GM19452 (cell line): ENCODE measurements at regions not wholly inside any gene's neighbourhood (a gene's known extent, or its start where the extent isn't known, plus 50 kb on each side); places are given as distances from the start of the nearest gene placed in this dataset.
"Not testable (repeated sequence)": the region's sequence is repeated elsewhere in the genome, so short reads cannot be mapped to it uniquely, and the experiment has no call there.

Experiments
- ATAC-seq: cut with Tn5 transposase; IDR thresholded peaks from one replicate; pipeline ENCODE4 v1.9.1; 2021; ENCODE audit not compliant: unreplicated experiment

DNA sequence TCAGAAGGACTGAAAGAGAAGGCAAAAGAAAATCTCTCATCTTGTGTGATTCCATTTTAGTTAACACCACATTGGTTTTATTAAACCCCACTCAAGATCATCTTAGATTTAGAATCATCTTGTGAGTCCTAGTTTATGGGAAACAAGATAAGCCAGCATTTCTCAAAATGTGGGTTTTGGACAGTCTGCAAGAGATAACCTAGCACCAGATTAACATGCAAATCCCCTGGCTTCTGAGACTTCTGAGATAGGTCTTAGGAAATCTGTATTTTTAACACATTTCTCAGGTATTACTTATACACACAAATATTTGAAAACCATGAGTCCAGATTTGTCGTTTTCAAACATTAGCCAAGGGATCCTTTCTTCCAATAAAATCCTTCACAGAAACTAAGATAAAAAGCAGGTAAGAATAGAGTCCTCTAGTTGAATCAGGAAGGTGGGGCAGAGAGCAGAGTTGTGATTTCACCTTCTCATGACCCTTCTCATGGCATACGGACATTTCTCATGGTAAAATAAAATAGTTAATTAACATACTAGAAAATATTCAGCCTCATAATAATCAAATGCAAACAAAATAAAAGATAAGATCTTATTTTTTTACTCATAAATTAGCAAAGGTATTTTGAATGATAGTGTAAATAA is 287.2 kb upstream of the FN1 start:
- ATAC-seq = no peak

DNA sequence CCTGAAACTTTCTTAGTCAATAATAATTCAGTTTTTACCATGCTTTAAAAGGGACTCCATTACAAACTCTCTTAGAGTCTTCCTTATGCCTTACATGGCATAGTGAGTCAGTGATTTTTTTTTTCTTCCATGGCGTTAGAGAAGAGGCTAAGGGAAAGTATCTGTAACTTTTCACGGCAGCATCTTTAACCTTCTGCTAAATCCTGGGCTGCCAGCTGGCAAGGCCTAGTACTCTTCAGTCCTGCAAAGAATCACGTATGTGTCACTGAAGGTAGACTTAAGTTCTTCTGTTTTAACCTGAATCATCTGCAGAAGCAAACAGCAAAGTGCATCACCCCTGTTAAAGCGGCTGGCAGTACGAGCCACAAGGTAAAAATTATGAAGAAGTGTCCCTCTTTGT is 286.3 kb upstream of the FN1 start:
- ATAC-seq = no peak

DNA sequence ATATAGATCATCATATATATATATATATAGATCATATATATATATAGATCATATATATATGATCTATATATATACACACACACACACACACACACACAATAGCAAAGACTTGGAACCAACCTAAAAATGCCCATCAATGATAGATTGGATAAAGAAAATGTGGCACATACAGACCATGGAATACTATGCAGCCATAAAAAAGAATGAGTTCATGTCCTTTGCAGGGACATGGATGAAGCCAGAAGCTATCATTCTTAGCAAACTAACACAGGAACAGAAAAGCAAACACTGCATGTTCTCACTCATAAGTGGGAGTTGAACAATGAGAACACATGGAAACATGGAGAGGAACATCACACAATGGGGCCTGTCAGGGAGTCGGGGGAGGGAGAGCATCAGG is 285.6 kb upstream of the FN1 start:
- ATAC-seq = not testable (repeated sequence)

DNA sequence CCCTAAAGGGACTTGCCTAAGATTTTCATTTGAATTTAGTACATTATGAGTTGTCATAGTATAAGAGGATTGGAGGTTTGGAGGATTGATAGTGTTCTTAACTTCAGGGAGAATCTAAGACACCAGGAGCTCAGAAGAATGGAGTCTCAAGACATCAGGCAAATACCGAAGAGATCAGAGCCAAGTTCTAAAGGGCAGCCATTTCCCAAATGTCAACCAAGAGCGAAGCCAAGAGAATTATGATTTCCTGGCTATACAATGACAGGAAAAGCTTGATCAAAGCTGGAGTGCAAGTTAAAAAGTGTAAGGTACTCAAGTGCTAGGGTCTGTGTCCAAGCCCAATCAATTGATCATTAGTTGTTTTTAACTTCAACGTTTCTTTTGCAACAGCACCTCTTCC is 283.0 kb upstream of the FN1 start:
- no peak for ATAC-seq

DNA sequence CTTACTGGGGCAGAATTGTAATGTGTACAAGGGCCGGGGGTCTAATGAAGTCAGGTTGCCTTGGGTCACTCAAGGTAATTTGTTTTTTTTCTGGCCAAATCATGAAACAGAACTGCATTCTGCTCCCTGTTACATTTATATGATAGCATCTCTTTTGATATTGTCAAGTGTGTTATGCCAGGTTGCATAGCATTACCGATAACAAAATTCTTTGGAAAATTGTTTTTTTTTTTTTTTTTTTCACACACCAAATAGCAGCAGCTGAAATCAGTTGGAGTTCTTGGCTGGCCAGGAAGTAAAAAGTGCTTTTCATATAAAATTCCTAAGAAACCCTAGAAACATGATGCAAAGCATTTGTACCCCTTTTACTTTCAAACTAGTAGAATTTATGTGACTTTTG is 282.6 kb upstream of the FN1 start:
- ATAC-seq = no peak

DNA sequence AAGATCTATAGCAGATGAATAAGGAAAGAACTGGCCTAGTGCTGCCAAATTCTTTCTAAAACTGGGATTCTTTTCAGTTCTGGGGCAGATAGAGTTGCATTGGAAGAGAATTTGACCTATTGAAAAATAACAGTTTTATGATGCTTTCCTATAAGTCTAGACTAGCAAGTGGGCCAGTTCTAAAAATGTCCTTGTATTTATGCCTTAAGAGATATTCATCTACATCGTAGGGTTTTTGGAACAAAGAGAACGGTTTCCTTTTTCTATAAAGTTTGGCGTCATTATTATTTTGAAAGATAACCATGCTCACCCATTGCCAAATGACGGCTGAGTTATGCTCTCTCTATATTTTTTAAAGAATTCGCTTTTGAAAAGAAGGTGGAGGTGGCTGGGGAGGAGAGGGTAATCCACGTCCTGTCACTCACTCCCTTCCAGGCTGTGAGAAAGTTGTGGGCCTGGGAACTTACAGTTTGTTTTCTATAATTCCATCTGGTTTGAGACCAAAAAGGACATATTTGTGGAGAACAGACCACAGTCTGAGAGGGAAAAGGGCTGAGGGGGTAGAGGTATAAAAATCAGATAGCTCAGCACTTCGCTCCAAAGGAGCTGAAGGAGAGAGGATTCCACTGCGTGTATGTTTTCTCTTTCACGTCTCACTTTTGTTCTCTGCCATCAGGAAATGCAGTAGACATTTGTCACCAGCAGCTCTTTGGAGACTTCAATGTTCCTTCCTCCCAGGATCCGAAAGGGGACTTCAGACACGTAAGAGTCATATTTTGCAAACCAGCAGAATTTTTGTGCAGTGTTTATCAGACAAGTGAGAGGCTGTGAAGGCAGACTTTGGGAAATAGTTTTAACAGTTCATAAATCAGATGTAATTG is 281.9 kb upstream of the FN1 start:
- ATAC-seq = no peak

DNA sequence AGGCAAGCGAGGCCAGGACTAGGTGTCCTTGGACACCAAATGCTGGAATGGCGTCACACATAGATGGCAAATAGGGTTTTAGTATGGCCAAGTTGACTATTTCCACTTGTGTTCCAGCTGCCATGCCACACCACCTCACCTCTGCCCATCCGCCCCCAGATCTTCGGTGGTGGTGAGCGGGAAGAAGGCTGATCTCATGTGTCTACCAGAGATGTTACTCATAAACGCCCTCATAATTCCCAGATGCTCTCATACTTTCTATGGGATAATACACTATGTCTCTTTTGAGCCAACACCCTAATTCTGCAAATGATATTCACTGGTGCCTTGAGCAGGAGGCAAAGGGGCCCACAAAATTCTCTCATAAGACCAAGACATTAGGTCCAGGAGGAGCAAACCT is 281.1 kb upstream of the FN1 start:
- no peak for ATAC-seq

DNA sequence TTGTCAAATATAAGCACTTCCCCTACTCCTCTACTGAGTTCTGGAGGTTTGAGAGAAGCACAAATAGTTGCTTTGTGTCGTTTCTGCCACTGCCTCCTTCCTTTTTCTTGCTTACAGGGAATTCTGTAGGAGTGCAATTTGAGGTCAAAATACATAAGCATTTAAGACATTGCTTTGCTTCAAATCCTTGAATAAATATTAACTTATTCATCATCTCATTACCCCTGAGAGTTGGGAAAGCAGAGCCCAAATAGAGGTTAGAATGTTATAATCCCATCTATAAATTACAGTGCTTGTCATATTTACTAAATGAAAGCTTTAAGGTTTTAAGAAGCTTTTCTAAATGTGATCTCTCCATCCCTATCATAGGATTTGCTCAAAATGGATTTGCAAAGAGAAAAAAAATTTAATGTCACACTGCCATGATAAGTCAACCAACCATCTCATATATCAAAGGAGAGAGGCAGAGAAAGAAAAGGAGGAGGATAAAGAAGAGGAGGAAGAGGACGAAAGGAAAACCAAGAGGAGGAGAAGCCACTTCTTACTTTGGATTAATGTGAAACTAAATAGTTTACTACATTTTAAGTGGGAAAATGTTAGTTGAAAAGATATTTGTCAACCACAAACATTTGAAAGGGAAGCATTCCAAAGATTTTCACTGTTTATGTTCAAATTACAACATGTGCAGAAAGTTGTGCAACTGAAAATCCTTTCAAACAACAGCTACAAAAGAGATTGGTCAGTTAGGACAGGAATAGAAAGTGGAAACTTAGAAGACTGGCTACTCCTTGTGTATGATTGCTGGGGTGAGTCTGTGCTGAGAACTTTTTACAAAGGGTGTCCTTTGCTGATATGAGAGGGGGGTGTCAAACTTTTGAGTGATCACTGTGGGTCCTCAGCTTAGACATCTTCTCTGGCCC is 277.3 kb upstream of the FN1 start:
- ATAC-seq = no peak

DNA sequence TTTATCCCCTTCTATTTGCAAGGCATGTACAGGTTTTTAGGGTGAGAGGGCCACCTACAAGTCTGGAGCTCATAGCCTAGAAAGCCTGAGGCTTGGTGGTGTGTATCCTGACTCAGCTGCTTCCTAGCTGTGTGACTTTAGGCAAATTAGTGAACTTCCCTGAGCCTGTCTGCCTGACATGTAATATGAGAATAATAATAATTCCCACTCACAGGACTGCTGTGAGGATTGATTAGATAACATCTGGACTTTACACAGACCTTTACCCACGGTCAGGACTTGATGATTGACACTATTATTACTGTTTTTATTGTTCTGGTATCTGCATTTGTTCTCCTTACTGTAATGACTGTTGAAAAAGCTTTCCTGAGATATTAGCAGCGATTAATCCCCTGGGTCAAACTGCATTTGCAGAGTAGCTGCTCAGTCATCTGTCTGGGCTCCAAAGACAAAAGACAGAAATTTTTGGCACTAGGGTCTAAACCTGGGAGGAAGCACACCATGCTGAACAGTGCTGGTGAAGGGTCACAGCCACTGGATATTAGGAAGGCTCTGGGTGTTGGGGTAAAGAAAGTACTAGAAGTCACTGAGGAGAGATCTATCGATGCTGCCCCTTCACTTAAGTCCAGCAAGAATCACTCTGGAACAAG is 276.5 kb upstream of the FN1 start:
- no peak for ATAC-seq

DNA sequence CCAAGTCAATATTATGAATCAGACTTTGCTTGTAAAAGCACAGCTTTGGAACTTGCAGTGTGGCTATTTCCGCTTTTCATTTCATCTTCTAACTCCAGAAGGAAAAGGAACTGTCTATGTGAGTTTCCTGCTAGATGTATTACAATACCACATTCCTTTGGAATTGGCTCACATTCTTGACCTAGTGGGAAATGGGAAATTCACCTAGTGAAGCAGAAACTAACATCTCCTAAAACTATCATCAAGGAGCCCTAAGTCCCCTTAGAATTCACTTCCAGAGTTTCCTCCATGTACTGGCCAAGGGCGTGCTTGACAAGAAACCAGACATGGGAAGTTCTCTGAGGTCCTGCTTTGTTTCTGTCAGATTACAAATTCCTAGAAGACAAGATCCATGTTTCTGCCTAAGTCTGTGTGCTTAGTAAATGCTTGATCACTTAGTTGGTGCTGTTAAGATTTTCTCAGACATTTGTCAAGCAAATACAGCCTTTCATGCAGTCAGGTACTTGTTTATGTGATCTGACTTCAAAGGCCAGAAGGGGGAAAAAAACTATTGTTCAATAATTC is 275.7 kb upstream of the FN1 start:
- ATAC-seq = no peak

DNA sequence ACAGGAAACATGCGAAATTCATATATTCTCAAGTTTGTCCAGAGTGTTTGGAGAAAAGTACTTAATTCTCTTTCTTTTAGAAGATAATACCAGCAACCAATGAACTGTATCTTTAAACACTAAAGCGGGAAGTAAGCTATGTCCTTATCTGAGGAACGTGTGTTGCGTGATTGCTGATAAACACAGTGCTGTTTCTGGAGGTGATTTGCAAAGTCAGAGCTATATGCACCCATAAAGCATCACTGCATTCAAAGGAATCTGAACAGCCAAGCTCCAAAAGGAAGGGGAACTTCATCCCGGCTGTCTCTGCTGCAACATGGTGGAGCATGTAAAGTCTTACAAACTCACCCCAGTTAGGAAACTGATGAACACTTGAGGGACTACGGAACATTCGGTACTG is 271.7 kb upstream of the FN1 start:
- no peak for ATAC-seq

DNA sequence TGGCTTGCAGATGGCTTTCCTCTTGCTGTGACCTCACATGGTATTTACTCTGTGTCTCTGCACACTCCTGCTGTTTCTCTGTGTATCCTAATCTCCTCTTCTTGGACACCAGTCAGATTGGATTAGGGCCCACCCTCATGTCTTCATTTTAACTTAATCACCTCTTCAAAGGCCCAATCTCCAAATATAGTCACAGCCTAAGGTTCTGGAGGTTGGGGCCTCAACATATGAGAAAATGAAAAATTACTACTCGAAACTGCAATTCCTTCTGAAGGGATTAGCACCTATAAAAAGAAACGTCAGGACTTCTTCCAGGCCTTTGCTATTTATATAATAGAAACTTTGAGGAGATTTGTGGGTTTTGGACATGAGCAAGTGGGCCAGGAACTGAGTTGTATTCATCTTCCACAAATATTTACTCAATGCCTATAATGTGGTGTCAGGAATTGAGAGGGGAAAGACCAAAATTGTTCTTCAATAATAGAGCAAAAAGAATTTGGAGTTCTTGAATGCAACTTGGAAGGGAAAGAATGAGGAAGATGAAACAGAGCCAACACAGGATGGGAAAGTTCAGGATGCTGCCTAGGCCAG is 270.0 kb upstream of the FN1 start:
- ATAC-seq = no peak

DNA sequence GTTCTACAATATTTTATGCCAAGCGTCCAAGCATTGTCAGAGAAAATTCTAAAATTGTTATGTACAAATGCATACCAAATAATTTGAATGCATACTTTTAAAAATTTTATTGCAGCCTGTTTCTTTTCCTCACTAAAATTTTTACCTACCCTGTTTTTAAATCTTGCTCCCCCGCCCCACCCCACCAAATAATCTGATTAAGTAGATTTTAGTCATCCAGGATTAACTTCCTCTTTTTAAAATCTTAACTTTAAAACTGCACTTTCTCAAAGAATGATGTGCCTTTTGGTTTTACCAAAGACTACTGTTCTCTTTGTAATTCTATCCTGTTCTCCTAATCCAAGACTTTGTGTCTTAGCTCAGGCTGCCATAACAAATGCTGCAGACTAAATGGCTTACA is 269.4 kb upstream of the FN1 start:
- ATAC-seq = no peak

DNA sequence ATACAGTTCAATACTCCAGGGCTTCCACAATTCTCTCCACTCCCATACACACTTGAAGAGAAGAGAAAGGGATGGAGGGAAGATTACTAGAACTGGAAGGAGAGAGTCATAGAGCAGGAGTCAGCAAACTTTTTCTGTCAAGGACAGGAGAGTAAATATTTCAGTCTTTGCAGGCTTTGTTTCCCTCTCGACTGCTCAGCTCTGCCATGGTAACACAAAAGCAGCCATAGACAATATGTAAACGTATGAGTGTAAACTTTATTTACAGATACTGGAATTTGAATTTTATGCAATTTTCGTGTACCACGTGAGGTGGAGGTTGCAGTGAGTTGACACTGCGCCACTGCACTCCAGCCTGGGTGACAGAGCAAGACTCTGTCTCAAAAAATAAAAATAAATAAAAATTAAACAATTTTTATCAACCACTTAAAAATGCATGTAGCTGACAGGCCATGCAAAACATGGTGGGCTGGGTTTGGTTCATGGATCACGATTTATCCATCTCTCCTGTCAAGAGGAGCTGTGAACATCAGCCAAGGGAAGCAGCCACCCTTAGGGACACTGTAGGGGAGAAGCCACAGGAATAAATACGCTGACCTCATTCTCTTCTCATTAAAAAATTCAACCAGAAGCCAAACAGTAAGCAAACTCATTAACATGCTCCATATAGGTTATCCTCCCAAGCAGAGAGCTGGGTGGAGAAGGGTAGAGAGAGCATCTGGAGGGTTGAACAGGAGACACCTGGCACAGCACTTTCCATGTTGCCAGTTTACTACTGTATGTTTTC is 266.4 kb upstream of the FN1 start:
- ATAC-seq = no peak

DNA sequence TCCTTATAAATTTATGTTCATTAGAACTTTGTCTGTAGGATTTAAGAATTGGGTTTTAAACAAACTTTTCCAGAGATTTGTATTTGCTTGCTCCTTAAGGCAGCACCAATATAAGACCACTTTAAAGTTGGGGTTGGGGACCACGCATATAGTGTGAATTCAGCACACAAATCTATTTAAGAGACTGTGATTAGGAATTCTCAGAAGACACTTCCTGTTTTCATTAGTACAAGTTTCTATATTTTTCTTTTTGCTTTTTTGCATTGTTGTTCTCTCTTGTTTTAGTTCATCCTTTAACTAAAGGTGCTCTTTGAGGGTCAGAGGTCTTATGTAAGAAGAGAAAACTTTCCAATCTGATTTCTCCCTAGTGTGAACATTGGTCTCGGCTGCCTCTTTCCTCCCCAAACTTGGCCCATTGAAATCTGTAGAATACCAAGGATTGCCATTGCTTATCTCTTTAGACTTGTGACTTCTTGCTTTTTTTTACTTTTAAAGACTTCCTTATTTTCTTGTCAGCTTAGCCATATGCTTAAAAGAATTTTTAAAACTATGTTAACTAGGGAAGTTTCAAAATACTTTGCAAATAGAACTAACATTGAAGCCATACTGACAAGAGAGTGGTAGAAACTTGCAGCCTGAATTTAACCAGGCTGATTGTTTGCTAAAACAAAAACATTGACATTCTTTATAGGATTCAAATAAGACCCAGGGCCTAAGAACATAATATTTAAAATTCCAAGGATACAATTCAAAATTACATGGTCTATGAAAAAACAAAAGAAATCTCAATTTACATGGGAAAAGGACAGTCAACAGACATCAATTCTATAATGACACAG is 264.1 kb upstream of the FN1 start:
- no peak for ATAC-seq

DNA sequence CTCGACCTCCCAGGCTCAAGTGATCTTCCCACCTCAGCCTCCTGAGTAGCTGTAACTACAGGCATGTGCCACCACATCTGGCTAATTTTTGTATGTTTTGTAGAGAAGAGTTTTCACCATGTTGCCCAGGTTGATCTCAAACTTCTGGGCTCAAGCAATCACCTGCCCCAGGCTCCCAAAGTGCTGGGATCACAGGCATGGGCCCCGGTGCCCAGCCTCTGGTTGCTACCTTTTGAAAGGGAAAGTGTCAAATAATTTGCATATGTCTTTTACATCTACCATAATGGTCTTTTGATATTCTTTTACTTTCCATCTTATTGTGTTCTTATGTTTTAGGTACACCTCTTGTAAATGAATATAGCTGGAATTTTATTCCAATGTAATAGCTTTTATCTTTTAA is 263.1 kb upstream of the FN1 start:
- no peak for ATAC-seq

DNA sequence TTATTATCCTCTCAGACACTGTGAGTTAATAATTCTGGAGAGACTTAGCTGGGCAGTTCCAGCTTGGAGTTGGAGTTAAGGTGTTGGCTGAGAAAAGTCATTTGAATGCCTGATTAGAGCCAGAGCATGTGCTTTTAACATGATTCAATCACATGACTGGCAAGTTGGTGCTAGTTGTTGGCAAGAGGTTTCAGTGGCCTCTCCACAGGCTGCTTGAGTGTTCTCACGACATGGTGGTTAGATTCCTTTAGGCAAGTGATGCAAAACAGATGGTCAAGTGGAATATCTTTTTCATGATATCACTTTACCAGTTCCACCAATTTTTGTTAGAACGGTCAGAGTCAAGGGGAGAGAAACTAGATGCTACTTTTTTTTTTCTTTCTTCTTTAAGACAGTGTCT is 262.7 kb upstream of the FN1 start:
- no peak for ATAC-seq

DNA sequence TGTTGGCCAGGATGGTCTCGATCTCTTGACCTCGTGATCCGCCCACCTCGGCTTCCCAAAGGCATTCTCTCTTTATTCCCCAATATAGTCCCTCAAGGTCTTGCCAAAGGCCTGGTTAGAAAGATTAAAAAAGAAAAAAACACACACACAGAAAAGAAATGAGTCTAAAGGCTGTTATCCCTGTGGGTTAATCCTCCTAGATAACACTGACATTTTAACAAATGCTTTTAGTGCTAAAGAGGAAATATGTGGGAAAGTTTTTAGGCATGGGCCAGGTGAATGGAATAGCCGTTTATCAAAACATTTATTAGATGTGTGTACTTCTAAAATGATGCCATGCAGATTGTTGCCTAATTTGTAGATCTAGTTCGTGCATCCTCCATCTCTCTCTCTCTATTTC is 261.6 kb upstream of the FN1 start:
- no peak for ATAC-seq

DNA sequence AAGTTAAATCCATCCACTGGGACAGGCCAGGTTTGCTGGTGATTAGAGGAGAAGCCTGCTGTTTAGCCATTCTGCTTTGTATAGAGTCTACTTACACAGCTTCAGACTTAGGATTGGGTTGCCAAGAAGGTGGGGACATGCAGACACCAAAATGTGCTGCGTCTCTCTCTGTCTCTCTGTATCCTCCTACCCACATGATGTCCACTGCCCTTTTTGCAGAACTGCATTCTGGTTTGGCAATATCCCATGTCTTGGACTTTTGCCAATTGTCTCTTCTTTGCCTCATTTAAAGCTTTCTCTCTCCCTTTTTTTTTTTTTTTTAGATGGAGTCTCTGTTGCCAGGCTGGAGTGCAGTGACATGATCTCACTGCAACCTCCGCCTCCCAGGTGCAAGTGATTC is 261.1 kb upstream of the FN1 start:
- ATAC-seq = no peak
